H9 (cell line): ENCODE measurements at regions not wholly inside any gene's neighbourhood (a gene's known extent, or its start where the extent isn't known, plus 50 kb on each side); places are given as distances from the start of the nearest gene placed in this dataset.

Source experiments
- DNase-seq: peaks from one replicate; pipeline ENCODE4 v3.0.0-alpha.2; 2017
- H2AFZ ChIP-seq: one replicate; pipeline ENCODE4 v1.6.1; 2013; ENCODE audit warnings: mild to moderate bottlenecking, low read length, control low read depth, moderate library complexity
- H2AK5ac ChIP-seq: 2 replicates; pipeline ENCODE4 v1.6.1; 2013; ENCODE audit warnings: low read length, control low read depth, mixed read lengths; ENCODE audit not compliant: insufficient read length
- H2BK120ac ChIP-seq: one replicate; pipeline ENCODE4 v1.6.1; 2013; ENCODE audit warnings: low read depth, mild to moderate bottlenecking, low read length, control low read depth, inconsistent platforms; ENCODE audit not compliant: poor library complexity, severe bottlenecking
- H2BK12ac ChIP-seq: 2 replicates; pipeline ENCODE4 v1.6.1; 2013; ENCODE audit warnings: low read length, control low read depth, mixed read lengths, low read depth; ENCODE audit not compliant: insufficient read length
- H2BK15ac ChIP-seq: 2 replicates; pipeline ENCODE4 v1.6.1; 2013; ENCODE audit warnings: low read depth, low read length, control low read depth
- H2BK20ac ChIP-seq: one replicate; pipeline ENCODE4 v1.6.1; 2013; ENCODE audit warnings: low read depth, mild to moderate bottlenecking, low read length, control low read depth, inconsistent platforms; ENCODE audit not compliant: poor library complexity, severe bottlenecking
- H2BK5ac ChIP-seq: 2 replicates; pipeline ENCODE4 v1.6.1; 2013; ENCODE audit warnings: low read length, control low read depth, mixed read lengths; ENCODE audit not compliant: insufficient read length
- H3K14ac ChIP-seq: 2 replicates; pipeline ENCODE4 v1.6.1; 2013; ENCODE audit warnings: low read length, control low read depth; ENCODE audit not compliant: insufficient read depth
- H3K18ac ChIP-seq: 2 replicates; pipeline ENCODE4 v1.6.1; 2013; ENCODE audit warnings: low read depth, mild to moderate bottlenecking, mixed read lengths, low read length, control low read depth; ENCODE audit not compliant: insufficient read length
- H3K23ac ChIP-seq: 2 replicates; pipeline ENCODE4 v1.6.1; 2013; ENCODE audit warnings: low read length, control low read depth, mixed read lengths, low read depth; ENCODE audit not compliant: insufficient read length
- H3K23me2 ChIP-seq: 2 replicates; pipeline ENCODE4 v1.6.1; 2013; ENCODE audit warnings: low read depth, mild to moderate bottlenecking, mixed read lengths, low read length, control low read depth; ENCODE audit not compliant: insufficient read length, poor library complexity, severe bottlenecking
- H3K27ac ChIP-seq: 2 replicates; pipeline ENCODE4 v1.5.1; 2013; ENCODE audit warnings: low read length, control low read depth, mixed read lengths, low read depth; ENCODE audit not compliant: insufficient read length
- H3K27me3 ChIP-seq: 2 replicates; pipeline ENCODE4 v1.6.1; 2013; ENCODE audit warnings: low read length, control low read depth, inconsistent platforms; ENCODE audit not compliant: insufficient read depth
- H3K4ac ChIP-seq: 2 replicates; pipeline ENCODE4 v1.6.1; 2013; ENCODE audit warnings: low read depth, mild to moderate bottlenecking, control low read depth, inconsistent platforms, low read length, moderate library complexity
- H3K4me1 ChIP-seq: 2 replicates; pipeline ENCODE4 v1.6.1; 2013; ENCODE audit warnings: low read length, control low read depth, inconsistent platforms; ENCODE audit not compliant: insufficient read depth
- H3K4me2 ChIP-seq: 2 replicates; pipeline ENCODE4 v1.6.1; 2013; ENCODE audit warnings: low read length, control low read depth, mixed read lengths; ENCODE audit not compliant: insufficient read length, insufficient read depth
- H3K56ac ChIP-seq: 2 replicates; pipeline ENCODE4 v1.6.1; 2013; ENCODE audit warnings: low read depth, mild to moderate bottlenecking, mixed read lengths, low read length, control low read depth; ENCODE audit not compliant: insufficient read length
- H3K79me1 ChIP-seq: 2 replicates; pipeline ENCODE4 v1.6.1; 2013; ENCODE audit warnings: low read depth, mild to moderate bottlenecking, moderate library complexity, low read length, control low read depth, inconsistent platforms; ENCODE audit not compliant: insufficient read depth, poor library complexity, severe bottlenecking
- H3K79me2 ChIP-seq: 2 replicates; pipeline ENCODE4 v1.6.1; 2013; ENCODE audit warnings: low read length, control low read depth, inconsistent platforms; ENCODE audit not compliant: insufficient read depth
- H3K9ac ChIP-seq: 2 replicates; pipeline ENCODE4 v1.6.1; 2013; ENCODE audit warnings: low read length, control low read depth, mixed read lengths; ENCODE audit not compliant: insufficient read length; ENCODE audit errors: extremely low read depth
- H3K9me3 ChIP-seq: one replicate; pipeline ENCODE4 v1.6.1; 2013; ENCODE audit warnings: low read depth, low read length, inconsistent platforms; ENCODE audit not compliant: control insufficient read depth
- H3T11ph ChIP-seq: one replicate; pipeline ENCODE4 v1.6.1; 2013; ENCODE audit warnings: mild to moderate bottlenecking, low read length, control low read depth, inconsistent platforms
- H4K20me1 ChIP-seq: one replicate; pipeline ENCODE4 v1.6.1; 2013; ENCODE audit not compliant: control insufficient read depth, insufficient read length, insufficient read depth
- H4K5ac ChIP-seq: 2 replicates; pipeline ENCODE4 v1.6.1; 2013; ENCODE audit warnings: low read depth, mild to moderate bottlenecking, mixed read lengths, low read length, control low read depth; ENCODE audit not compliant: insufficient read length
- H4K8ac ChIP-seq: replicated peaks from 2 replicates; pipeline ENCODE4 v1.6.1; 2013; ENCODE audit warnings: low read length, control low read depth, mixed read lengths, low read depth; ENCODE audit not compliant: insufficient read length
- H4K91ac ChIP-seq: 2 replicates; pipeline ENCODE4 v1.6.1; 2013; ENCODE audit warnings: low read depth, mild to moderate bottlenecking, moderate library complexity, mixed read lengths, low read length, control low read depth; ENCODE audit not compliant: insufficient read length
- H3K27ac Mint-ChIP-seq, 3 experiments: 2 replicates in 2 of 3; 3 replicates in 1 of 3; pipeline ENCODE4 v1.8.0; 2020 to 2021; ENCODE audit warnings: mixed read lengths in 3 of 3, mild to moderate bottlenecking in 1 of 3, moderate library complexity in 1 of 3
- H3K27me3 Mint-ChIP-seq: 2 replicates; pipeline ENCODE4 v1.8.0; 2021; ENCODE audit warnings: low read depth, mild to moderate bottlenecking, moderate library complexity, mixed read lengths
- H3K36me3 Mint-ChIP-seq, 3 experiments: 2 replicates in 2 of 3; 3 replicates in 1 of 3; pipeline ENCODE4 v1.8.0; 2020 to 2021; ENCODE audit warnings: low read depth in 3 of 3, mixed read lengths in 3 of 3; ENCODE audit not compliant: insufficient read depth in 1 of 3
- H3K4me1 Mint-ChIP-seq, 2 experiments: 2 replicates each; pipeline ENCODE4 v1.8.0; 2020; ENCODE audit warnings: mixed read lengths in 2 of 2
- H3K4me3 Mint-ChIP-seq, 2 experiments: 2 replicates in 1 of 2; 3 replicates in 1 of 2; pipeline ENCODE4 v1.8.0; 2020 to 2021; ENCODE audit warnings: mild to moderate bottlenecking in 2 of 2, mixed read lengths in 2 of 2, moderate library complexity in 1 of 2
- H3K9me3 Mint-ChIP-seq, 2 experiments: 2 replicates in 1 of 2; 3 replicates in 1 of 2; pipeline ENCODE4 v1.8.0; 2020; ENCODE audit warnings: mild to moderate bottlenecking in 2 of 2, mixed read lengths in 2 of 2, moderate library complexity in 1 of 2
- CTCF ChIP-seq: fragments of 200-600 bp; sonication (generic); conservative IDR thresholded peaks from 3 replicates; pipeline ENCODE4 v1.8.0; 2021; ENCODE audit warnings: antibody characterized with exemption, mild to moderate bottlenecking
- WGBS: extraction: QIAGEN DNeasy Blood & Tissue Kit; methylation state at CpG from one replicate; pipeline ENCODE4 v1.1.7; 2013; ENCODE audit warnings: missing lambda C conversion rate, low lambda C conversion rate, mixed read lengths; ENCODE audit not compliant: insufficient read length; ENCODE audit errors: extremely low coverage; 5-methylcytosine and 5-hydroxymethylcytosine counted together

- Histone ChIP-seq H2BK5ac (no peak overlapping the region), H2BK20ac (no peak overlapping the region), H3T11ph (no peak overlapping the region), H4K91ac (no peak overlapping the region), H4K5ac (no peak overlapping the region), H3K27me3 (no peaks in the 10 kb centered on the region), H3K4me1 (no peaks in the 10 kb centered on the region), H3K4ac (no peak overlapping the region), H2BK12ac (no peak overlapping the region), H4K8ac (no peak overlapping the region), H4K20me1 (no peaks in the 10 kb centered on the region), H2BK15ac (no peak overlapping the region), H3K4me2 (no peak overlapping the region), H3K79me1 (no peaks in the 10 kb centered on the region), H3K79me2 (no peaks in the 10 kb centered on the region), H2BK120ac (no peak overlapping the region), H3K56ac (no peak overlapping the region), H2AK5ac (no peak overlapping the region), H3K27ac (no peak overlapping the region), H3K14ac (no peak overlapping the region), H2AFZ (no peak overlapping the region), H3K23ac (no peak overlapping the region), H3K18ac (no peak overlapping the region), H3K9me3 (no peaks in the 10 kb centered on the region), H3K23me2 (no peaks in the 10 kb centered on the region), H3K9ac (no peak overlapping the region)
- no peak for TF ChIP-seq CTCF
- no peak for DNase-seq
- no peaks in the 10 kb centered on the region for H3K4me1 Mint-ChIP-seq
- peaks cover 12 to 24% of the 10 kb centered on the region in 2 experiments for H3K9me3 Mint-ChIP-seq
- H3K4me3 Mint-ChIP-seq: no peak overlapping the region
- peaks cover 1% of the 10 kb centered on the region for H3K27me3 Mint-ChIP-seq
- no peak overlapping the region for H3K27ac Mint-ChIP-seq
- H3K36me3 Mint-ChIP-seq: peaks cover 9 to 27% (median 11%) of the 10 kb centered on the region in 3 experiments; a peak in 6 of 7 replicates
- no CpG with 5 or more reads among the region's 3 CpGs for WGBS
Observed at GRCh38 chr13:54699831-54700230, 1671.2 kb downstream of the OLFM4 start.
